ENCODE measurements at regions not wholly inside any gene's neighbourhood (a gene's known extent, or its start where the extent isn't known, plus 50 kb on each side); places are given as distances from the start of the nearest gene placed in this dataset.

- Mint-ChIP-seq H3K27ac (no peak overlapping the region), H3K4me3 (no peak overlapping the region), H3K4me1 (ENCODE audit: low read depth) (peaks cover 7% of the 10 kb centered on the region), H3K27me3 (no peaks in the 10 kb centered on the region), H3K9me3 (no peaks in the 10 kb centered on the region), H3K36me3 (ENCODE audit: low read depth) (no peaks in the 10 kb centered on the region)
- ATAC-seq (ENCODE audit: poor library complexity) (no peak), DNase-seq (no peak)
- H3K4me1 ChIP-seq (ENCODE audit: insufficient read depth, low read length) = no peaks in the 10 kb centered on the region
- no peak for TF ChIP-seq CTCF (IDR thresholded peaks at IDR 0.05)
- CTCF ChIA-PET = no interaction called here
- no peak overlapping the region for H3K4me3 ChIP-seq (ENCODE audit: low read length)
- intact Hi-C loops (cut with DNase I, micrococcal nuclease) = no loop called here
- POLR2A ChIA-PET = no interaction called here
- H3K27ac ChIP-seq (ENCODE audit: low read depth in 1 of 2, low read length in 2 of 2) = no peak overlapping the region
- H3K27me3 ChIP-seq (ENCODE audit: control insufficient read depth in 1 of 2, insufficient read depth in 2 of 2, low read length in 2 of 2) = no peaks in the 10 kb centered on the region
- no peaks in the 10 kb centered on the region for H3K36me3 ChIP-seq (ENCODE audit: insufficient read depth, low read length)
- H3K9me3 ChIP-seq (ENCODE audit: control insufficient read depth in 1 of 2, insufficient read depth in 1 of 2, low read length in 2 of 2) = no peaks in the 10 kb centered on the region
Observed at GRCh38 chr9:110093417-110093816, 114.5 kb downstream of the C9orf152 start.

- Histone ChIP-seq H3K4me1 (ENCODE audit: insufficient read depth, low read length) (no peaks in the 10 kb centered on the region), H3K4me3 (ENCODE audit: low read length) (no peak overlapping the region), H3K9me3 (ENCODE audit: control insufficient read depth in 1 of 2, insufficient read depth in 1 of 2, low read length in 2 of 2) (no peaks in the 10 kb centered on the region), H3K27me3 (ENCODE audit: control insufficient read depth in 1 of 2, insufficient read depth in 2 of 2, low read length in 2 of 2) (no peaks in the 10 kb centered on the region), H3K27ac (ENCODE audit: low read depth in 1 of 2, low read length in 2 of 2) (no peak overlapping the region), H3K36me3 (ENCODE audit: insufficient read depth, low read length) (no peaks in the 10 kb centered on the region)
- Mint-ChIP-seq H3K27ac (no peak overlapping the region), H3K27me3 (no peaks in the 10 kb centered on the region), H3K9me3 (no peaks in the 10 kb centered on the region), H3K4me1 (ENCODE audit: low read depth) (peaks cover 7% of the 10 kb centered on the region), H3K4me3 (no peak overlapping the region), H3K36me3 (ENCODE audit: low read depth) (no peaks in the 10 kb centered on the region)
- intact Hi-C loops (cut with DNase I, micrococcal nuclease) = no loop called here
- CTCF ChIA-PET = no interaction called here
- ATAC-seq (ENCODE audit: poor library complexity) (no peak), DNase-seq (no peak)
- POLR2A ChIA-PET = no interaction called here
- no peak for TF ChIP-seq CTCF (IDR thresholded peaks at IDR 0.05)
Observed at GRCh38 chr9:110093871-110094270, 114.1 kb downstream of the C9orf152 start.

GRCh38 chr9:110095161-110095595 lies 112.8 kb downstream of the C9orf152 start:
- Histone ChIP-seq H3K9me3 (ENCODE audit: control insufficient read depth in 1 of 2, insufficient read depth in 1 of 2, low read length in 2 of 2) (no peaks in the 10 kb centered on the region), H3K36me3 (ENCODE audit: insufficient read depth, low read length) (no peaks in the 10 kb centered on the region), H3K27ac (ENCODE audit: low read depth in 1 of 2, low read length in 2 of 2) (no peak overlapping the region), H3K4me1 (ENCODE audit: insufficient read depth, low read length) (no peaks in the 10 kb centered on the region), H3K4me3 (ENCODE audit: low read length) (no peak overlapping the region), H3K27me3 (ENCODE audit: control insufficient read depth in 1 of 2, insufficient read depth in 2 of 2, low read length in 2 of 2) (no peaks in the 10 kb centered on the region)
- Mint-ChIP-seq H3K4me1 (ENCODE audit: low read depth) (peaks cover 7% of the 10 kb centered on the region), H3K9me3 (no peaks in the 10 kb centered on the region), H3K27me3 (no peaks in the 10 kb centered on the region), H3K27ac (no peak overlapping the region), H3K4me3 (no peak overlapping the region), H3K36me3 (ENCODE audit: low read depth) (no peaks in the 10 kb centered on the region)
- intact Hi-C loops (cut with DNase I, micrococcal nuclease) = no loop called here
- DNase-seq = no peak
- no peak for TF ChIP-seq CTCF (IDR thresholded peaks at IDR 0.05)
- ChIA-PET POLR2A (no interaction called here), CTCF (no interaction called here)
- no peak for ATAC-seq (ENCODE audit: poor library complexity)
